ENCODE measurements at regions not wholly inside any gene's neighbourhood (a gene's known extent, or its start where the extent isn't known, plus 50 kb on each side); places are given as distances from the start of the nearest gene placed in this dataset.

DNA sequence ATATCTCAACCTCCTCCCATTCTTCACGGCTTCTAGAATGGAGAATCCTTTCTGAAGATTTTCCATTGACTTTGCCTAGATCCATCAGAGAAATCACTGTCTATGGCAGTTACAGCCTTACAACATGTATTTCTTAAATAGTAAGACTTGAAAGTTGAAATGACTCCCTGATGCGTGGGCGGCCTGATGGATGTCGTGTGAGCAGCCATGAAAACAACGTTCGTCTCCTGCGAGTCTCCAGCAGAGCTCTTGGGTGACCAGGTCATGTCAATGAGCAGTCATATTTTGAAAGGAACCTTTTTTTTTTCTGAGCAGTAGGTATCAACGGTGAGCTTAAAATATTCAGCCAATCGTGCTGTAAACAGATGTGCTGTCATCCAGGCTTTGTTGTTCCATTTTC, 139.9 kb upstream of the C14orf180 start:
- TF ChIP-seq POLR2AphosphoS5 (IDR thresholded peaks at IDR 0.05), result no peak
- TF ChIP-seq, protein P1, sequence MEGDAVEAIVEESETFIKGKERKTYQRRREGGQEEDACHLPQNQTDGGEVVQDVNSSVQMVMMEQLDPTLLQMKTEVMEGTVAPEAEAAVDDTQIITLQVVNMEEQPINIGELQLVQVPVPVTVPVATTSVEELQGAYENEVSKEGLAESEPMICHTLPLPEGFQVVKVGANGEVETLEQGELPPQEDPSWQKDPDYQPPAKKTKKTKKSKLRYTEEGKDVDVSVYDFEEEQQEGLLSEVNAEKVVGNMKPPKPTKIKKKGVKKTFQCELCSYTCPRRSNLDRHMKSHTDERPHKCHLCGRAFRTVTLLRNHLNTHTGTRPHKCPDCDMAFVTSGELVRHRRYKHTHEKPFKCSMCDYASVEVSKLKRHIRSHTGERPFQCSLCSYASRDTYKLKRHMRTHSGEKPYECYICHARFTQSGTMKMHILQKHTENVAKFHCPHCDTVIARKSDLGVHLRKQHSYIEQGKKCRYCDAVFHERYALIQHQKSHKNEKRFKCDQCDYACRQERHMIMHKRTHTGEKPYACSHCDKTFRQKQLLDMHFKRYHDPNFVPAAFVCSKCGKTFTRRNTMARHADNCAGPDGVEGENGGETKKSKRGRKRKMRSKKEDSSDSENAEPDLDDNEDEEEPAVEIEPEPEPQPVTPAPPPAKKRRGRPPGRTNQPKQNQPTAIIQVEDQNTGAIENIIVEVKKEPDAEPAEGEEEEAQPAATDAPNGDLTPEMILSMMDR (IDR thresholded peaks at IDR 0.05), result no peak
